GM12878 (cell line): ENCODE measurements at regions not wholly inside any gene's neighbourhood (a gene's known extent, or its start where the extent isn't known, plus 50 kb on each side); places are given as distances from the start of the nearest gene placed in this dataset.

Experiments used
- CEBPB ChIP-seq, 2 experiments: fragments of 150-350 bp in 1 of 2; IDR thresholded peaks; 2 replicates each; pipeline ENCODE4 v1.6.1; 2012 to 2014; ENCODE audit warnings: low read depth in 2 of 2, low read length in 2 of 2, borderline replicate concordance in 1 of 2, inconsistent platforms in 1 of 2
- CHD4 ChIP-seq: fragments of 200-600 bp; sonication (generic); IDR thresholded peaks from 2 replicates; pipeline ENCODE4 v1.6.1; 2016; ENCODE audit warnings: mild to moderate bottlenecking
- CREM ChIP-seq: IDR thresholded peaks from 2 replicates; pipeline ENCODE4 v1.6.1; 2014; ENCODE audit warnings: antibody characterized with exemption, low read depth
- EGR1 ChIP-seq, 2 experiments: IDR thresholded peaks; 1 replicate in 1 of 2; 2 replicates in 1 of 2; pipeline ENCODE4 v1.6.1; 2011 to 2012; ENCODE audit warnings: low read depth in 2 of 2, low read length in 2 of 2, borderline replicate concordance in 1 of 2, mild to moderate bottlenecking in 1 of 2, moderate library complexity in 1 of 2
- GABPA ChIP-seq: IDR thresholded peaks from 2 replicates; pipeline ENCODE4 v1.6.1; 2014; ENCODE audit warnings: antibody characterized with exemption, low read depth, mild to moderate bottlenecking, inconsistent platforms
- POLR2A ChIP-seq: IDR thresholded peaks from 2 replicates; pipeline ENCODE4 v1.6.1; 2011; ENCODE audit warnings: low read depth, mild to moderate bottlenecking, low read length
- RCOR1 ChIP-seq: conservative IDR thresholded peaks from 2 replicates; pipeline ENCODE4 v1.6.1; 2012; ENCODE audit warnings: low read depth, low read length, improper control_type of control experiment
- STAT1 ChIP-seq: fragments of 450-650 bp; conservative IDR thresholded peaks from 2 replicates; pipeline ENCODE4 v1.6.1; 2014; ENCODE audit warnings: antibody characterized with exemption, mild to moderate bottlenecking
- YY1 ChIP-seq: IDR thresholded peaks from 2 replicates; pipeline ENCODE4 v1.6.1; 2011; ENCODE audit warnings: low read depth, mild to moderate bottlenecking, low read length
- TF ChIP-seq, protein P1 (sequence below), 3 experiments: IDR thresholded peaks in 2 of 3; conservative IDR thresholded peaks in 1 of 3; 2 replicates each; pipeline ENCODE4 v1.5.1; 2011; ENCODE audit warnings: low read depth in 3 of 3, low read length in 3 of 3, mild to moderate bottlenecking in 3 of 3, control low read depth in 2 of 3, moderate library complexity in 2 of 3, inconsistent platforms in 1 of 3, mixed read lengths in 1 of 3; ENCODE audit not compliant: control insufficient read depth in 2 of 3, insufficient read depth in 1 of 3; ENCODE audit errors: extremely low read depth in 1 of 3
- TF ChIP-seq, protein P2 (sequence below): IDR thresholded peaks from 2 replicates; pipeline ENCODE4 v1.6.1; 2011; ENCODE audit warnings: mild to moderate bottlenecking, low read depth, low read length, moderate library complexity; ENCODE audit not compliant: insufficient replicate concordance
- TF ChIP-seq, protein P3 (sequence below): IDR thresholded peaks from 2 replicates; pipeline ENCODE4 v1.6.1; 2011; ENCODE audit warnings: borderline replicate concordance, low read depth, mild to moderate bottlenecking, moderate library complexity, low read length; ENCODE audit not compliant: insufficient read depth, poor library complexity, severe bottlenecking

DNA sequence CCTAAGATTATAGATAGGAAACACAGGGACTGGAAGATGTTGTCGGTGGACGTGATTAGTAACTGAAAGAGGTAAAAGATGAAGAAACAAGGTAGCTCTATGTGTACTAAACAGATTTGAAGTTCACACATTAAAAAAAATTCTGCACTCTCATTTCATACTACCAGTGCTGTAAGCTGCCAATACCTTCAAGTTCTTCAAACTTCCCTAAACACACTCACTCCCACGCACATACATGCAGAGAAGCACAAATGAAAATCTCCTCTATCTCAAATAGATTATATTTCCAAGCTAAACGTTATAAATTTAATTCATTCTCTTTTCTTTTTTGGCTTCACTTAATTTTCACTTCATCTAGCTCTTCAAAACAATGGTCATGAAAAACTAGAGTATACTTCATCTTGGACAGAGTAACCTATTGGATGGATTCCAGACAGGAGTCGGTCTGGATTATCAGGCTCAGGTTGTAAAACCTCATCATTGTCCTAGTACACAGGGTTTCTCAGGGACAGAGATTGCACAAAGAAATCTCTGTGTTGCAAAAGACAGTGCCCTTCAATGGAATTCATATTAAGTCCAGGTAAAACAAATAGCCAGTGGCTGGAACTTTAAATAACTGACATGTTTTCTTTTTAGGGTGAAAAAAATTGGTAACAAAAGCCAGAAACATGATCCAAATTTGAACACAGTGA is 408.1 kb upstream of the ZNF385D start:
- TF ChIP-seq, protein P1, sequence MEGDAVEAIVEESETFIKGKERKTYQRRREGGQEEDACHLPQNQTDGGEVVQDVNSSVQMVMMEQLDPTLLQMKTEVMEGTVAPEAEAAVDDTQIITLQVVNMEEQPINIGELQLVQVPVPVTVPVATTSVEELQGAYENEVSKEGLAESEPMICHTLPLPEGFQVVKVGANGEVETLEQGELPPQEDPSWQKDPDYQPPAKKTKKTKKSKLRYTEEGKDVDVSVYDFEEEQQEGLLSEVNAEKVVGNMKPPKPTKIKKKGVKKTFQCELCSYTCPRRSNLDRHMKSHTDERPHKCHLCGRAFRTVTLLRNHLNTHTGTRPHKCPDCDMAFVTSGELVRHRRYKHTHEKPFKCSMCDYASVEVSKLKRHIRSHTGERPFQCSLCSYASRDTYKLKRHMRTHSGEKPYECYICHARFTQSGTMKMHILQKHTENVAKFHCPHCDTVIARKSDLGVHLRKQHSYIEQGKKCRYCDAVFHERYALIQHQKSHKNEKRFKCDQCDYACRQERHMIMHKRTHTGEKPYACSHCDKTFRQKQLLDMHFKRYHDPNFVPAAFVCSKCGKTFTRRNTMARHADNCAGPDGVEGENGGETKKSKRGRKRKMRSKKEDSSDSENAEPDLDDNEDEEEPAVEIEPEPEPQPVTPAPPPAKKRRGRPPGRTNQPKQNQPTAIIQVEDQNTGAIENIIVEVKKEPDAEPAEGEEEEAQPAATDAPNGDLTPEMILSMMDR (IDR thresholded peaks at IDR 0.05 in 2 of 3, conservative IDR thresholded peaks at IDR 0.05 in 1 of 3; ENCODE audit: control insufficient read depth in 2 of 3, extremely low read depth in 1 of 3, insufficient read depth in 1 of 3, low read depth in 3 of 3, low read length in 3 of 3), result no peak
- no peak for TF ChIP-seq POLR2A
- TF ChIP-seq YY1, result no peak
- TF ChIP-seq, protein P2, sequence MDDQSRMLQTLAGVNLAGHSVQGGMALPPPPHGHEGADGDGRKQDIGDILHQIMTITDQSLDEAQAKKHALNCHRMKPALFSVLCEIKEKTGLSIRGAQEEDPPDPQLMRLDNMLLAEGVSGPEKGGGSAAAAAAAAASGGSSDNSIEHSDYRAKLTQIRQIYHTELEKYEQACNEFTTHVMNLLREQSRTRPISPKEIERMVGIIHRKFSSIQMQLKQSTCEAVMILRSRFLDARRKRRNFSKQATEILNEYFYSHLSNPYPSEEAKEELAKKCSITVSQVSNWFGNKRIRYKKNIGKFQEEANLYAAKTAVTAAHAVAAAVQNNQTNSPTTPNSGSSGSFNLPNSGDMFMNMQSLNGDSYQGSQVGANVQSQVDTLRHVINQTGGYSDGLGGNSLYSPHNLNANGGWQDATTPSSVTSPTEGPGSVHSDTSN, result no peak
- TF ChIP-seq RCOR1, result no peak
- TF ChIP-seq, protein P3, sequence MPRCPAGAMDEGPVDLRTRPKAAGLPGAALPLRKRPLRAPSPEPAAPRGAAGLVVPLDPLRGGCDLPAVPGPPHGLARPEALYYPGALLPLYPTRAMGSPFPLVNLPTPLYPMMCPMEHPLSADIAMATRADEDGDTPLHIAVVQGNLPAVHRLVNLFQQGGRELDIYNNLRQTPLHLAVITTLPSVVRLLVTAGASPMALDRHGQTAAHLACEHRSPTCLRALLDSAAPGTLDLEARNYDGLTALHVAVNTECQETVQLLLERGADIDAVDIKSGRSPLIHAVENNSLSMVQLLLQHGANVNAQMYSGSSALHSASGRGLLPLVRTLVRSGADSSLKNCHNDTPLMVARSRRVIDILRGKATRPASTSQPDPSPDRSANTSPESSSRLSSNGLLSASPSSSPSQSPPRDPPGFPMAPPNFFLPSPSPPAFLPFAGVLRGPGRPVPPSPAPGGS, result no peak
- no peak for TF ChIP-seq CHD4
- TF ChIP-seq GABPA, result no peak
- no peak for TF ChIP-seq CREM
- no peak for TF ChIP-seq EGR1 (IDR thresholded peaks at IDR 0.05; ENCODE audit: borderline replicate concordance in 1 of 2, low read depth in 2 of 2, low read length in 2 of 2)
- TF ChIP-seq CEBPB (IDR thresholded peaks at IDR 0.05; ENCODE audit: borderline replicate concordance in 1 of 2, low read depth in 2 of 2, low read length in 2 of 2), result no peak
- TF ChIP-seq STAT1, result no peak
